Frontal cortex (tissue), 3 donors: ENCODE measurements at regions not wholly inside any gene's neighbourhood (a gene's known extent, or its start where the extent isn't known, plus 50 kb on each side); places are given as distances from the start of the nearest gene placed in this dataset.
"Not testable (repeated sequence)": the region's sequence is repeated elsewhere in the genome, so short reads cannot be mapped to it uniquely, and the experiment has no call there.

Experiments used
- DNase-seq, 2 donors: peaks; one replicate each; pipeline ENCODE4 v3.0.0; 2012; ENCODE audit warnings: low spot score in 2 of 2
- FAIRE-seq: peaks from 2 replicates; lab custom pipeline; 2012; peaks lifted over from hg19 to GRCh38; lab: Jason Lieb, UNC
- donor health status: control.
- donor health status: control.
- donor health status: control.

DNA sequence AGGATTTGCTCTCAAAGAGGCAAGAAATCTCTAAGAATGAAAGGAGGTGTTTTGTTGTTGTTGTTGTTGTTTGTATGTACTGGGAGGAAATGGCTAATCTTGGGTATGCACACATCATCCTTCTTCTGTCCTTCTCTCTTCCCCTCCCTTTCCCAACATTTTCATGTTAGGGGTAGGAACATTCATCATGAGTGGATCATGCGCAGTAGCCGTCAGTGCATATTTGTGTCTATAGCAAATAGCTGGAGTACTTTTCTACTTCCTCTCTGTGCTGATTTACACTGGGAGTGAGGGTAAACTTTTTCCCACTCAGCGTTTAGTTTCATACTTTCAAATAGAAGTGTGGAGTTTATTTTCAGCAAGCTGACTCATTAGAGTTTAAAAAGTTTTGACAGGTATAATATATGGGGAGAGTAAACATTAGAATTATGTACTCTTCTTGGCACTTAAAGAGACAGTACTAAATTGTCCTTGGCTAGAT, 80.5 kb upstream of the PRKG1 start:
- FAIRE-seq (no peak), DNase-seq (peak in 1 of 2 donors; percentile 8)

GRCh38 chr10:50997461-50997860, 76.8 kb upstream of the PRKG1 start:
- DNase-seq (no peak), FAIRE-seq (no peak)

DNA sequence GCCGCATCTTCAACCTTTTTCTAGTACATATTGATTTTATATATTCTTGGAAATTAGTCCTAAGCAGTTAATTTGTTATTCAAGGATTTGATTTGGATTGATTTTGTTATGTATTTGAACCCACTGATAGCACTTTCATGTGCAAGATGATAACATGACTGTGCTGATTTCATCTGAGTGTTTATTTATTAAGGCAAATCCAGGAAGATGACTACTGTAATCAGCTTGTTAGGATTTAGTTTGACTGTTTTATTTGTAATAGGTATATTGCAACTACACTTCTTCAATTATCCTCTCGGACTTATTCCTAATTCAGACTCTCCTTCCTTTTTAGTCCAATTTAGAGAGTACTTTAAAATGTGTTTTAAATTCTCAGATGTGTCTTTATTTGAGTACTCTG, 75.1 kb upstream of the PRKG1 start:
- FAIRE-seq (no peak), DNase-seq (no peak)

DNA sequence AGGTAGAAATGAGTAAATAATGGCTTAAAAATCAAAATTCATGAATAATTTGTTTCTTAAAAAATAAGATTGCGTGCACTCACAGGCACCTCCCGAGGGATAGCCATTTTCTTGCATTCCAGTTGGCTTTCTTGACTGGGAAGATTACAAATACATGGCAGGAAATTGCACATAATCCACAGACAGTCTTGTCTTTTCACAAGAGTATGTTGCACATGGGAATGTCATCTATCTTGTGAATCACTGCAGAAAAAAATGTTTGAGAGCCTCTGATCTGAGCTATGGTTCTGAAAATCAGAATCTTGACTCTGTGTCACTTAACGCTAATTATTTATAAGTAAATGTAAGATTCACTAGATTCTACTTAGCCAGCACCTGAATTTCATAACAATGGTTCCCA, 74.1 kb upstream of the PRKG1 start:
- DNase-seq (no peak), FAIRE-seq (no peak)

GRCh38 chr10:51000976-51001375, 73.3 kb upstream of the PRKG1 start:
- no peak for FAIRE-seq
- DNase-seq: no peak

- FAIRE-seq: peak; percentile 90
- DNase-seq: no peak
These were observed 72.7 kb upstream of the PRKG1 start for GRCh38 chr10:51001587-51001986.

DNA sequence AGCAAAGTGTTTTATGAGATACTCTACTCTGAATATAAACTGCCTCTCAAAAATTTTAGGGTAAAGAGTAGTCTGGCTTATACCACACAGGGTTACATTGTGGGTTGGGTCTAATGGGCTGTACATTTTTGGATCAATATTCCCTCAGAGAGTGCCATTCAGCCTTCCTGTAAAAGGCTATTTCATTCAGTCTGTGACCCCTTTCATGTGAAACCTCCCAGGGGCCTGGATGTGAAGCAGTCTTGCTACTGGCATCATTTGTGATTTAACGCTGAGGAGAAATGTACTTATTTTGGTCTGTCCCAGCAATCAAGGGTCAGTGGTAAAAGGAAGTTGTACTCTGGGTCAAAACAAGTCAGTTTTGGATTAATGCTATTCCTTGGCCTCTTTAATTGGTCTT, 71.8 kb upstream of the PRKG1 start:
- DNase-seq (no peak), FAIRE-seq (no peak)

GRCh38 chr10:51004776-51005175, 69.5 kb upstream of the PRKG1 start:
- FAIRE-seq: no peak

GRCh38 chr10:51005551-51005950, 68.7 kb upstream of the PRKG1 start:
- FAIRE-seq (no peak), DNase-seq (no peak)

More at GRCh38 chr10:51004776-51005175, 69.5 kb upstream of the PRKG1 start:
- no peak for DNase-seq

DNA sequence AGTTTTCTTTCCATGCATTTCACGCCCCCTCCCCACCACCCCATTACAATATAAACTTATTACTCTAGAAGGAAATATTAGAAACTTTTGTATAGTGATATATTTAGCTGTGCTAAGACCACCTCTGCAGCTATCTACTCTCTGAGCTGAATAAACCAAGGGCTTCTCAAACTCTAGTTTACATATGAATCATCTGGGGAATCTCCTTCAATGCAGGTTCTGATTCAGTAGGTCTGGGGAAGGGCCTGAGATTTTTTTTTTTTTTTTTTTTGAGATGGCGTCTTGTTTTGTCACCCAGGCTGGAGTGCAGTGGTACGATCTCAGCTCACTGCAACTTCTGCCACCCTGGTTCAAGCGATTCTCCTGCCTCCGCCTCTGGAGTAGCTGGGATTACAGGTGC, 67.6 kb upstream of the PRKG1 start:
- FAIRE-seq: no peak
- no peak for DNase-seq

GRCh38 chr10:51007781-51008180, 66.5 kb upstream of the PRKG1 start:
- no peak for DNase-seq
- FAIRE-seq: no peak

DNA sequence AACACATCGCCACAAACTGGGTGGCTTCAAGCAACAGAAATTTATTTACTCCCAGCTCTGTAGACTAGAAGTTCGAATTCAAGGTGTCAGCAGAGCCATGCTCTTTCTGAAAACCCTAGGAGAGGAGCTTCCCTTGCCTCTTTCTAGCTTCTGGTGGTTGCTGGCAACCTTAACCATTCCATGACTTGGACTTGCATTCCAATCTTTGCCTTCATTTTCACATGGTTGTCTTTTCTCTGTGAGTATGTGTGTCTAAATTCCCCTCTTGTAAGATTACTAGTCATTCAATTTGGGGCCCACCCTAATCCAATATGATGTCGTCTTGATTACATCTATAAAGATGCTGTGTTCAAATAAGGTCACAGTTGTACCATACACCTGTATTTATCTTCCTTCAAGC, 65.9 kb upstream of the PRKG1 start:
- no peak for FAIRE-seq
- no peak for DNase-seq

DNA sequence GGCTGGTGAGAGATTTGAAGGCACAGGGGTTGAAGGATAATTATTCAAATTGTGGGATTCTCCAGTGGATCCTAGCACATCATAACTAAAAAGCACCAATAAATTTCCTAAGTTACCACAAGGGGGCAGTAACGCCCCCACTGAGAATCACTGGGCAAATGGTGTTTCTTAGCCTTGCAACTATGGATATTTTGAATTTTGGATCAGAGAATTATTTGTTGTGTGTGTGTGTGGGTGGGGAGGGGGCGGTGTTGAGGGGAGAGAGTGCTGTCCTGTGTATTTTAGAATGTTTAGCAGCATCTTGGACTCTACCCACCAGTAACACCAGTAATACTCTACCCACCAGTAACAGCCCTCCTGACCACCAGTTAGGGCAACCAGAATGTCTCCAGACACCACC, 63.3 kb upstream of the PRKG1 start:
- FAIRE-seq (no peak), DNase-seq (peak in 1 of 2 donors; percentile 21)

GRCh38 chr10:51012073-51012472, 62.2 kb upstream of the PRKG1 start:
- FAIRE-seq (no peak), DNase-seq (no peak)

- DNase-seq (no peak), FAIRE-seq (no peak)
These were observed 59.5 kb upstream of the PRKG1 start for GRCh38 chr10:51014680-51015389.

DNA sequence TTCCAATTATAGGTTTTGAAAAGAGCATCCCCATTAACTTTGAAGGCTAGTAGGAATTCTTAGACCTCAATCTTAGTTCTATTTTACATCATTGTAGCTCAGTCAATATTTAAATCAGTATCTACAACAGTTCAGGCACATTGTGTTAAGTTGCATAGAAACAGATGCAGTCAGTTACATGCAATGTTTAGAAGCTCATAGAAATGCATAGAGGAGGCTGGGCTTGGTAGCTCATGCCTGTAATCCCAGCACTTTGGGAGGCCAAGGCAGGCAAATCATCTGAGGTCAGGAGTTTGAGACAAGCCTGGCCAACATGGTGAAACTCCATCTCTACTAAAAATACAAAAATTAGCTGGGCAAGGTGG, 58.9 kb upstream of the PRKG1 start:
- not testable (repeated sequence) for DNase-seq, FAIRE-seq

DNA sequence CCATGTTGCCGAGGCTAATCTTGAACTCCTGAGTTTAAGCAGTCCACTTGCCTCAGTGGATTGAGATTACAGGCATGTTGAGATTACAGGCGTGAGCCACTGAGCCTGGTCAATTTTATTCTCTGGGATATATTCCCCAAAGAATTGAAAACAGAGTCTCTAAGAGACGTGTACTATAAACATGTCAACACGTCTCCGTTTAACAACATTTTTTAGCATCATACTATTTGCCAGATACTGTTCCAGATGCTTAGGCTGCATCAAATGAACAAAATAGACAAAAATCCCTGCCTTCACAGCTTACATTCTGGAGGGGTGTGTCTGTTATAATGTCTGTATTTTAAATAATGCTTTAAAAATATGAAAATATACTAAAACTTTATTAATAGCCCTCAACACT, 54.1 kb upstream of the PRKG1 start:
- DNase-seq: no peak
- FAIRE-seq: no peak

DNA sequence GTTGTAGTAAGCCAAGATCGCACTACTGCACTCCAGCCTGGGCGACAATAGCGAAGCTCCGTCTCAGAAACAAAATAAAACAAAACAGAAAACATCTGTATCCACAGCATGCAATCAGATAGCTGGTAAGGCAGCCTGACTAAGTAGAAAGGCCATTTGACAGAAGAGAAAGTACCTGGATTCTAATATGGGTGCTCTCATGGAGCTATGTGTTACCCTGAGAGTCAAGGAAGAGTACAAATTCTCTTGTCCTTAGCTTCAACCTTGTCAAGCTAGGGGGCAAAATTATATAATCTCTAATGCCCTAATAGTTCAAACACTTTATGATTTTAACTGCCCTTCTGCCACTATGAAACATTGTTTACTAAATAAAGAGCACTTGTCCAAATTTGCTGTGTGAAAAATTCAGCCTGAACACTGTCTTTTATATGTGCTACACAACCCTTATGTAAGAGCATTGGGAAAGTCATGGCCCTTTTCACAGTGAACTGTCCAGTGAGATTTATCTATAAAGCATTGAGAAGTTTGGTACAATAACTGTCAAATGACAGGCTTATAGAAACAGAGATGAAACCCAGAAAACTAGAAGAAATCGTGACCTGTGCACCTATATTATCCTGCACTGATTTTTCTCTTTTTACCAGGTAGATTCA, 51.2 kb upstream of the PRKG1 start:
- DNase-seq (no peak), FAIRE-seq (no peak)

- no peak for FAIRE-seq
- DNase-seq: no peak
These were observed 50.7 kb upstream of the PRKG1 start for GRCh38 chr10:51023636-51024035.
